K562 (cell line): ENCODE measurements at regions not wholly inside any gene's neighbourhood (a gene's known extent, or its start where the extent isn't known, plus 50 kb on each side); places are given as distances from the start of the nearest gene placed in this dataset.

Experiments
- BMI1 ChIP-seq: fragments of 150-350 bp; IDR thresholded peaks from 2 replicates; pipeline ENCODE4 v1.6.1; 2014; ENCODE audit warnings: low read length
- CBX8 ChIP-seq: fragments of 200-600 bp; sonication (generic); IDR thresholded peaks from 2 replicates; pipeline ENCODE4 v1.6.1; 2012; ENCODE audit warnings: borderline replicate concordance, mixed run types, low read depth, mild to moderate bottlenecking, moderate library complexity, mixed read lengths, low read length, control low read depth, inconsistent platforms; ENCODE audit not compliant: poor library complexity, severe bottlenecking; ENCODE audit errors: extremely low read depth
- GATA2 ChIP-seq: sonication (generic); formaldehyde crosslinking; IDR thresholded peaks from 2 replicates; pipeline ENCODE4 v1.4.0; 2020; ENCODE audit warnings: mild to moderate bottlenecking, missing genetic modification reagents
- GTF2B ChIP-seq: IDR thresholded peaks from 2 replicates; pipeline ENCODE4 v1.6.1; 2011; ENCODE audit not compliant: insufficient read length; ENCODE audit errors: extremely low read depth
- HLTF ChIP-seq: fragments of 450-650 bp; IDR thresholded peaks from 2 replicates; pipeline ENCODE4 v1.6.1; 2016
- JUN ChIP-seq, 2 experiments: sonication (generic) in 1 of 2; formaldehyde crosslinking in 1 of 2; IDR thresholded peaks; 2 replicates each; pipeline versions ENCODE4 v1.6.1 to v1.8.0; 2012 to 2022; ENCODE audit warnings: borderline replicate concordance in 2 of 2, mild to moderate bottlenecking in 2 of 2, improper control_type of control experiment in 1 of 2, low read depth in 1 of 2, low read length in 1 of 2, missing genetic modification reagents in 1 of 2
- KDM4B ChIP-seq, 2 experiments: fragments of 450-650 bp in 1 of 2; sonication (generic) in 1 of 2; IDR thresholded peaks; 2 replicates each; pipeline ENCODE4 v1.6.1; 2016 to 2017; ENCODE audit warnings: borderline replicate concordance in 2 of 2, antibody characterized with exemption in 1 of 2, low read depth in 1 of 2, mild to moderate bottlenecking in 1 of 2
- KHSRP ChIP-seq: fragments of 450-650 bp; IDR thresholded peaks from 2 replicates; pipeline ENCODE4 v1.6.1; 2017
- NFE2L1 ChIP-seq: fragments of 450-650 bp; IDR thresholded peaks from 2 replicates; pipeline ENCODE4 v1.6.1; 2016; ENCODE audit warnings: missing genetic modification characterization, low read depth, mild to moderate bottlenecking, missing compliant biosample characterization, moderate library complexity, borderline replicate concordance
- NFIC ChIP-seq: fragments of 450-650 bp; IDR thresholded peaks from 2 replicates; pipeline ENCODE4 v1.6.1; 2017; ENCODE audit warnings: mild to moderate bottlenecking, inconsistent platforms
- PKNOX1 ChIP-seq: fragments of 450-650 bp; IDR thresholded peaks from 2 replicates; pipeline ENCODE4 v1.6.1; 2016
- PTRF ChIP-seq: fragments of 450-650 bp; IDR thresholded peaks from 2 replicates; pipeline ENCODE4 v1.6.1; 2016; ENCODE audit warnings: mild to moderate bottlenecking, missing genetic modification characterization, missing compliant biosample characterization
- RFX1 ChIP-seq: fragments of 450-650 bp; IDR thresholded peaks from 2 replicates; pipeline ENCODE4 v1.6.1; 2016; ENCODE audit warnings: mild to moderate bottlenecking, moderate library complexity
- RUNX1 ChIP-seq: sonication (generic); IDR thresholded peaks from 2 replicates; pipeline ENCODE4 v1.6.1; 2016; ENCODE audit warnings: antibody characterized with exemption, low read depth
- SFPQ ChIP-seq: fragments of 200-400 bp; formaldehyde crosslinking; IDR thresholded peaks from 2 replicates; pipeline ENCODE4 v1.6.1; 2017; ENCODE audit warnings: mild to moderate bottlenecking, low read depth, low read length, moderate library complexity
- STAG1 ChIP-seq: sonication (generic); formaldehyde crosslinking; IDR thresholded peaks from 2 replicates; pipeline ENCODE4 v1.5.0; 2020; ENCODE audit warnings: missing genetic modification reagents, borderline replicate concordance
- TAL1 ChIP-seq: fragments of 450-650 bp; IDR thresholded peaks from 2 replicates; pipeline ENCODE4 v1.6.1; 2016; ENCODE audit warnings: mild to moderate bottlenecking
- ZC3H8 ChIP-seq: fragments of 450-650 bp; IDR thresholded peaks from 2 replicates; pipeline ENCODE4 v1.6.1; 2017
- ZNF175 ChIP-seq: fragments of 200-800 bp; sonication (Bioruptor generic); IDR thresholded peaks from 2 replicates; pipeline ENCODE4 v1.6.1; 2016; ENCODE audit warnings: low read depth, mild to moderate bottlenecking, missing genetic modification characterization, missing compliant biosample characterization
- TF ChIP-seq, protein P1 (sequence below): fragments of 450-650 bp; formaldehyde crosslinking; IDR thresholded peaks from 2 replicates; pipeline ENCODE4 v1.4.0; 2020; ENCODE audit warnings: mild to moderate bottlenecking
- TF ChIP-seq, protein P2 (sequence below): fragments of 450-650 bp; IDR thresholded peaks from 2 replicates; pipeline ENCODE4 v1.6.1; 2016; ENCODE audit warnings: borderline replicate concordance

DNA sequence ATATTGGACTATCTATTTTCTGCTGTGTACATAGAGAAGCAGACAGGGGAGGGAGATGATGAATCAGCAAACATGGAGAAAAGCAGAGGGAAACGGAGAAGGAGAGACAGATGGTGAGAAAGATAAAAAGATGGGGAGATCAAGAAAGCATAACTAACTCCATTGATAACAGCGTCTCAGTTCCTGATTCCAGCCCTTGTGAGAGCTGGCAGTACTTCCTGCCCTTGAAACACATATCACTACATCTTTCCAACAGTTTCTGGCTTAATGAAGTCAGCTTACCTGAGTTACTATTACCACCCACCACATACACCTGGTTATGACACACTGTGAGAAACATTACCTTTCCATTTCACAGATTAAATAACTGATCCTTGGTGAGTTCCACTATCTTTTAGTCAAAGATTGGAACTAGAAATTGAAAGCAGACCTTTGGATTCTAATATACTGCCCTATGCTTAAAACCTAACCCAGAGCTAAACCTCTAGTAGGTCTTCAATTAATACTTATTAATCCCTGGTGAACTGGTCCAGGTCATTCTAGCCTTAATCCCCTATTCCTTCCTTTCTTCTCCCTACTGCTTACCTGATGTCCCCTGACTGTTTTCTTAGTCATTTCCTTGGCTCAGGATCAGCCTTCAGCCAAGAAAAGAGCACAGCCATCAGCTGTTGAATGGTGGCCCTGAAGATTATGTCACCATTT is 346.6 kb upstream of the CCL2 start (continued):
- TF ChIP-seq PKNOX1 (peak; percentile 36; the same call in 1 of the 2 replicates), RUNX1 (no peak), PTRF (tag) (peak; percentile 99), HLTF (no peak), GATA2 (CRISPR knock-in tag) (peak; percentile 48; the same call in 1 of the 2 replicates), NFIC (no peak; the same call in 1 of the 2 replicates), TAL1 (peak; percentile 86), KDM4B (IDR thresholded peaks at IDR 0.05; ENCODE audit: borderline replicate concordance in 2 of 2, low read depth in 1 of 2) (no peak), JUN (IDR thresholded peaks at IDR 0.05; ENCODE audit: borderline replicate concordance, low read depth, low read length) (no peak), JUN (CRISPR knock-in tag; IDR thresholded peaks at IDR 0.05; ENCODE audit: borderline replicate concordance) (no peak), NFE2L1 (tag) (peak; percentile 56; the same call in 1 of the 2 replicates), ZC3H8 (no peak), BMI1 (no peak), CBX8 (no peak), ZNF175 (CRISPR knock-in tag) (peak; percentile 71; the same call in 1 of the 2 replicates), GTF2B (no peak), RFX1 (no peak), SFPQ (no peak), KHSRP (no peak), STAG1 (no peak)
- TF ChIP-seq, protein P1, sequence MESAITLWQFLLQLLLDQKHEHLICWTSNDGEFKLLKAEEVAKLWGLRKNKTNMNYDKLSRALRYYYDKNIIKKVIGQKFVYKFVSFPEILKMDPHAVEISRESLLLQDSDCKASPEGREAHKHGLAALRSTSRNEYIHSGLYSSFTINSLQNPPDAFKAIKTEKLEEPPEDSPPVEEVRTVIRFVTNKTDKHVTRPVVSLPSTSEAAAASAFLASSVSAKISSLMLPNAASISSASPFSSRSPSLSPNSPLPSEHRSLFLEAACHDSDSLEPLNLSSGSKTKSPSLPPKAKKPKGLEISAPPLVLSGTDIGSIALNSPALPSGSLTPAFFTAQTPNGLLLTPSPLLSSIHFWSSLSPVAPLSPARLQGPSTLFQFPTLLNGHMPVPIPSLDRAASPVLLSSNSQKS (CRISPR knock-in tag), result 0 out of 2 replicates have a peak, but pooled peaks have one; percentile 49
- TF ChIP-seq, protein P2, sequence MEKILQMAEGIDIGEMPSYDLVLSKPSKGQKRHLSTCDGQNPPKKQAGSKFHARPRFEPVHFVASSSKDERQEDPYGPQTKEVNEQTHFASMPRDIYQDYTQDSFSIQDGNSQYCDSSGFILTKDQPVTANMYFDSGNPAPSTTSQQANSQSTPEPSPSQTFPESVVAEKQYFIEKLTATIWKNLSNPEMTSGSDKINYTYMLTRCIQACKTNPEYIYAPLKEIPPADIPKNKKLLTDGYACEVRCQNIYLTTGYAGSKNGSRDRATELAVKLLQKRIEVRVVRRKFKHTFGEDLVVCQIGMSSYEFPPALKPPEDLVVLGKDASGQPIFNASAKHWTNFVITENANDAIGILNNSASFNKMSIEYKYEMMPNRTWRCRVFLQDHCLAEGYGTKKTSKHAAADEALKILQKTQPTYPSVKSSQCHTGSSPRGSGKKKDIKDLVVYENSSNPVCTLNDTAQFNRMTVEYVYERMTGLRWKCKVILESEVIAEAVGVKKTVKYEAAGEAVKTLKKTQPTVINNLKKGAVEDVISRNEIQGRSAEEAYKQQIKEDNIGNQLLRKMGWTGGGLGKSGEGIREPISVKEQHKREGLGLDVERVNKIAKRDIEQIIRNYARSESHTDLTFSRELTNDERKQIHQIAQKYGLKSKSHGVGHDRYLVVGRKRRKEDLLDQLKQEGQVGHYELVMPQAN, result no peak
